T-helper 1 cell treated with Interleukin-12 subunit alpha and Interleukin-12 subunit beta and Interleukin-4 antibody, amounts not matched to agents 30 μg/mL and 1 μg/mL, for 36 hours (primary cell): ENCODE measurements at regions not wholly inside any gene's neighbourhood (a gene's known extent, or its start where the extent isn't known, plus 50 kb on each side); places are given as distances from the start of the nearest gene placed in this dataset.

Experiments used
- H3K27ac Mint-ChIP-seq: one replicate; pipeline ENCODE4 v1.8.0; 2021; ENCODE audit warnings: mild to moderate bottlenecking, mixed read lengths
- H3K27me3 Mint-ChIP-seq: one replicate; pipeline ENCODE4 v1.8.0; 2021; ENCODE audit warnings: low read depth, mixed read lengths
- H3K36me3 Mint-ChIP-seq: one replicate; pipeline ENCODE4 v1.8.0; 2021; ENCODE audit warnings: low read depth, mixed read lengths
- H3K4me1 Mint-ChIP-seq: one replicate; pipeline ENCODE4 v1.8.0; 2021; ENCODE audit warnings: low read depth, mixed read lengths
- H3K4me3 Mint-ChIP-seq: one replicate; pipeline ENCODE4 v1.8.0; 2021; ENCODE audit warnings: mild to moderate bottlenecking, moderate library complexity, mixed read lengths
- H3K9me3 Mint-ChIP-seq: one replicate; pipeline ENCODE4 v1.8.0; 2021; ENCODE audit warnings: mixed read lengths

GRCh38 chr12:111150921-111151840 lies 217.7 kb downstream of the PHETA1 start:
- H3K27ac Mint-ChIP-seq: no peak overlapping the region
- H3K4me3 Mint-ChIP-seq: no peak overlapping the region
- no peaks in the 10 kb centered on the region for H3K9me3 Mint-ChIP-seq
- no peaks in the 10 kb centered on the region for H3K4me1 Mint-ChIP-seq
- H3K27me3 Mint-ChIP-seq: peaks cover 3% of the 10 kb centered on the region
- no peaks in the 10 kb centered on the region for H3K36me3 Mint-ChIP-seq

GRCh38 chr12:111150360-111150759 lies 218.5 kb downstream of the PHETA1 start:
- no peaks in the 10 kb centered on the region for H3K36me3 Mint-ChIP-seq
- no peaks in the 10 kb centered on the region for H3K4me1 Mint-ChIP-seq
- no peak overlapping the region for H3K4me3 Mint-ChIP-seq
- H3K9me3 Mint-ChIP-seq: no peaks in the 10 kb centered on the region
- peaks cover 3% of the 10 kb centered on the region for H3K27me3 Mint-ChIP-seq
- no peak overlapping the region for H3K27ac Mint-ChIP-seq

GRCh38 chr12:111149299-111149698 lies 219.6 kb downstream of the PHETA1 start:
- Mint-ChIP-seq H3K36me3 (no peaks in the 10 kb centered on the region), H3K4me3 (no peak overlapping the region), H3K4me1 (no peaks in the 10 kb centered on the region), H3K27ac (no peak overlapping the region), H3K27me3 (peaks cover 3% of the 10 kb centered on the region), H3K9me3 (no peaks in the 10 kb centered on the region)

- Mint-ChIP-seq H3K4me1 (no peaks in the 10 kb centered on the region), H3K9me3 (no peaks in the 10 kb centered on the region), H3K36me3 (no peaks in the 10 kb centered on the region), H3K27ac (no peak overlapping the region), H3K4me3 (no peak overlapping the region), H3K27me3 (peaks cover 3% of the 10 kb centered on the region)
These were observed 220.9 kb downstream of the PHETA1 start for GRCh38 chr12:111148005-111148404.

- Mint-ChIP-seq H3K4me3 (no peak overlapping the region), H3K27ac (no peak overlapping the region), H3K36me3 (no peaks in the 10 kb centered on the region), H3K9me3 (no peaks in the 10 kb centered on the region), H3K27me3 (no peaks in the 10 kb centered on the region), H3K4me1 (no peaks in the 10 kb centered on the region)
These were observed 222.9 kb upstream of the MYL2 start for GRCh38 chr12:111143271-111143670.

DNA sequence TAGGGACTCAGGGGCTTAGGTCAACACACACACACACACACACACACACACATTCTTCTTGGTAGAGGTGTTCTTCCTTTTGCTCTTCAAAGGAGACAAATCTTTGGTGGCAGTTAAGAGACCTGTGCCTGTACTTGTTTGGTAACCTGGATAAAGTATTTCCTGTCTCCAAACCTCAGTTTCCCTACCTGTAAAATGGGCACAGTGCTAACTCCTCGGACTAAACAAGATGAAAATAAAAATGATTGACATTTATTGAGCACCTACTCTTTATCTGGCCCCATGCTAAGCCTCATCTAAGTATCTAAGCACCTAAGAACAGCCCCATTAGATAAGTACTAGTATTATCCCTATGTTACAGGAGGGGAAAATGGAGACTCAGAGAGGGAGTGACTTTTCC lies 220.8 kb upstream of the MYL2 start:
- H3K4me3 Mint-ChIP-seq: no peak overlapping the region
- no peaks in the 10 kb centered on the region for H3K9me3 Mint-ChIP-seq
- no peaks in the 10 kb centered on the region for H3K36me3 Mint-ChIP-seq
- H3K27ac Mint-ChIP-seq: no peak overlapping the region
- H3K27me3 Mint-ChIP-seq: no peaks in the 10 kb centered on the region
- no peaks in the 10 kb centered on the region for H3K4me1 Mint-ChIP-seq

DNA sequence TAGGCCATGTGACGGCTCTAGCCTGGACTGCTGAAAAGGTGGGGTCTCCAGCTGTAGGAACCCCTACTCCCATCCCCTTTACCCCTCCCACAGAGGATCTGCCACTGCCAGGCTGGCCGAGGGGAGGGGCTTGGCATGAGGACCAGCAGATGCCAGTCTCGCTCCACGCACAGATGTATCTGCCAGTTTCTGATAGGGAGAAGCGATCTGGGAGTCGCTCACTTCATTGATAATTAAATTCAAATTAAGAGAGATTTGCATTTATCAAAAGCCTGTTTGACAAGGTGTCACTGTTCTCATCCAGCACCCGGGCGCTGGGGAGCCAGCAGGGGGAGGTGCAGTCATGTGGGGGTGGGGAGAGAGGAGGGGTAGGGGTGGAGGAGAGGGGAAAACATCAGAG lies 217.6 kb upstream of the MYL2 start:
- Mint-ChIP-seq H3K4me3 (no peak overlapping the region), H3K4me1 (no peaks in the 10 kb centered on the region), H3K9me3 (no peaks in the 10 kb centered on the region), H3K36me3 (no peaks in the 10 kb centered on the region), H3K27me3 (no peaks in the 10 kb centered on the region), H3K27ac (no peak overlapping the region)

DNA sequence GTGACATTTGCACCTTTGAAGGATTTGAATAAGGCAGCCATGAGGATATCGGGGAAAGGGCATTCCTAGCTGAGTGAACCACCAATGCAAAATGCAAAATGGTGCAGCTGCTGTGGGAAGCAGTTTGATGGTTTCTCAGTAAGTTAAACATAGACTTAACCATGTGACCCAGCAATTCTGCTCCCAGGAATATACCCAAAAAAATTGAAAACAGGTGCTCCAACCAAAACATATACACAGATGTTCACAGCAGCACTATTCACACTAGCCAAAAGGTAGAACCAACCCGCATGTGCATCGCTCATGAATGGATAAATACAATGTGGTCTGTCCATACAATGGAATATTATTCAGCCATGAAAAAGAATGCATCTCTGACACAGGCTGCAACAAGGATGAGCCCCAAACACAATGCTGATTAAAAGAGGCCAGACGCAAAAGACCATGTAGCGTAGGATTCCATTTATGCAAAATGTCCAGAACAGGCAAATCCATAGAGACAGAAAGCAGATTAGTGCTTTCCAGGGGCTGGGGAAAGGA lies 215.0 kb upstream of the MYL2 start:
- Mint-ChIP-seq H3K27me3 (no peaks in the 10 kb centered on the region), H3K27ac (no peak overlapping the region), H3K36me3 (no peaks in the 10 kb centered on the region), H3K9me3 (no peaks in the 10 kb centered on the region), H3K4me3 (no peak overlapping the region), H3K4me1 (no peaks in the 10 kb centered on the region)

DNA sequence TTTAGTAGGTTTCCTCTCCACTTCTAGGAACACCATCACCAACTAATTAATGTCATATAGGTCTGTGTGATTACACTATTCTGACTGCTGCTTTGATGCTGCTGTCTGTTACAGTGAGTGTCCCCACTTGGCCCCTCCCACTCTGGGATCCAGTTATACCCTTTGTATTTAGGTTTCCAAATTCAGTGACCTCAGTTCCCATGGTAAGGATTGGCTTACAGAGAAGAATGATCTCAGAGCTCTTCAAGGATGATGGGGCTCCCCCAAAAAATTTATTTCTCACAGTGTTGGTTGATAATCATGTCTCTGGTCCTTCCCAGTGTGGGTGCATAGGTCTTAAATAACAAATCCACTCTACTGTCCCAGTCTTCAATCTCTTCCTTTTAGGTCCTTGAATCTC lies 210.0 kb upstream of the MYL2 start:
- Mint-ChIP-seq H3K27ac (no peak overlapping the region), H3K4me1 (no peaks in the 10 kb centered on the region), H3K9me3 (no peaks in the 10 kb centered on the region), H3K36me3 (no peaks in the 10 kb centered on the region), H3K27me3 (no peaks in the 10 kb centered on the region), H3K4me3 (no peak overlapping the region)

GRCh38 chr12:111129149-111129767 lies 208.9 kb upstream of the MYL2 start:
- Mint-ChIP-seq H3K9me3 (no peaks in the 10 kb centered on the region), H3K36me3 (no peaks in the 10 kb centered on the region), H3K4me1 (no peaks in the 10 kb centered on the region), H3K27me3 (no peaks in the 10 kb centered on the region), H3K27ac (no peak overlapping the region), H3K4me3 (no peak overlapping the region)

DNA sequence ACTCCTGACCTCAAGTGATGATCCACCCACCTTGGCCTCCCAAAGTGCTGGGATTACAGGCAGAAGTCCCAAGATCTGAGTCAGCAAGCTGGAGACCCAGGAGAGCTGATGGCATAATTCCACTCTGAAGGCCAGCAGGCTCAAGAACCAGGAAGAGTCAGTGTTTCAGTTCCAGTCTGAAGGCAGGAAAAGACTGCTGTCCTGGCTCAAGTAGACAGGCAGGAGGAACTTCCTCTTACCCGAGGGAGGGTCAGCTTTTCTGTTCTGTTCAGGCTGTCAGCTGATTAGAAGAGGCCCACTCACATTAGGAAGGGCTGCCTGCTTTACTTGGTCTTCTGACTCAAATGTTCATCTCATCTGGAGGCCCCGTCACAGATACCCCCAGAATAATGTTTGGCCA lies 206.0 kb upstream of the MYL2 start:
- no peaks in the 10 kb centered on the region for H3K9me3 Mint-ChIP-seq
- no peaks in the 10 kb centered on the region for H3K4me1 Mint-ChIP-seq
- no peak overlapping the region for H3K4me3 Mint-ChIP-seq
- no peaks in the 10 kb centered on the region for H3K27me3 Mint-ChIP-seq
- H3K27ac Mint-ChIP-seq: no peak overlapping the region
- H3K36me3 Mint-ChIP-seq: no peaks in the 10 kb centered on the region

- Mint-ChIP-seq H3K27ac (no peak overlapping the region), H3K4me1 (no peaks in the 10 kb centered on the region), H3K9me3 (no peaks in the 10 kb centered on the region), H3K27me3 (peaks cover 4% of the 10 kb centered on the region), H3K36me3 (no peaks in the 10 kb centered on the region), H3K4me3 (no peak overlapping the region)
These were observed 203.8 kb upstream of the MYL2 start for GRCh38 chr12:111124183-111124582.

GRCh38 chr12:111123390-111123789 lies 203.0 kb upstream of the MYL2 start:
- Mint-ChIP-seq H3K4me1 (no peaks in the 10 kb centered on the region), H3K27ac (no peak overlapping the region), H3K9me3 (no peaks in the 10 kb centered on the region), H3K4me3 (no peak overlapping the region), H3K36me3 (no peaks in the 10 kb centered on the region), H3K27me3 (peaks cover 4% of the 10 kb centered on the region)

GRCh38 chr12:111122458-111122878 lies 202.1 kb upstream of the MYL2 start:
- Mint-ChIP-seq H3K27me3 (peaks cover 6% of the 10 kb centered on the region), H3K27ac (no peak overlapping the region), H3K4me3 (no peak overlapping the region), H3K36me3 (no peaks in the 10 kb centered on the region), H3K4me1 (no peaks in the 10 kb centered on the region), H3K9me3 (no peaks in the 10 kb centered on the region)

- Mint-ChIP-seq H3K36me3 (no peaks in the 10 kb centered on the region), H3K4me3 (no peak overlapping the region), H3K27ac (no peak overlapping the region), H3K27me3 (peaks cover 10% of the 10 kb centered on the region), H3K9me3 (no peaks in the 10 kb centered on the region), H3K4me1 (no peaks in the 10 kb centered on the region)
These were observed 201.5 kb upstream of the MYL2 start for GRCh38 chr12:111121840-111122239.
